ENCODE measurements at regions not wholly inside any gene's neighbourhood (a gene's known extent, or its start where the extent isn't known, plus 50 kb on each side); places are given as distances from the start of the nearest gene placed in this dataset.

DNA sequence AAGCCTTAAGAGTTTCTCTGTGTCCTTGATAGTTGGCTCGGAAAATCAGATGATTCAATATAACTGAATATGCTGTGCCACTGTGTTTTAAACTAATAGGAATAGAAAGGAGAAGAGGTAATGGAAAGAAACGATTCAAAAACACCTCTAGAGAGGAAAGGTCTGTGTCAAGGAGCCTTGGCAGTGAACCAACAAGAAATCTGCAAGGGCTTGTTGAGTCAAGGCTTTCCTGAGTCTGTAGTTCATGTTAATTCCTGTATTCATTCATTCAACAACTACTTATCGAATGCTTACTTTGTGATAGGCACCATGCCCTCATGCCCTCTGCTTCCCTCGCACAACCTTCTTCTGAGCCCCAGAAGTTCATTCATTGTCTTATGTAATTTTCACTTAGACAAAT, 336.0 kb downstream of the PDHA2 start:
- no peaks in the 10 kb centered on the region for H3K9me3 ChIP-seq (replicated peaks in 1 of 11)
- H3K4me2 ChIP-seq = no peak overlapping the region
- TF ChIP-seq Cebpa-rat (IDR thresholded peaks at IDR 0.05) = no peak
- no peak overlapping the region for H3K4me3 ChIP-seq
- H3K27me3 ChIP-seq = no peaks in the 10 kb centered on the region
- H3K36me3 ChIP-seq = no peaks in the 10 kb centered on the region
- H3K9ac ChIP-seq = no peak overlapping the region
- no peaks in the 10 kb centered on the region for H4K20me1 ChIP-seq
- no peak overlapping the region for H3K27ac ChIP-seq
- H3K4me1 ChIP-seq = no peaks in the 10 kb centered on the region

DNA sequence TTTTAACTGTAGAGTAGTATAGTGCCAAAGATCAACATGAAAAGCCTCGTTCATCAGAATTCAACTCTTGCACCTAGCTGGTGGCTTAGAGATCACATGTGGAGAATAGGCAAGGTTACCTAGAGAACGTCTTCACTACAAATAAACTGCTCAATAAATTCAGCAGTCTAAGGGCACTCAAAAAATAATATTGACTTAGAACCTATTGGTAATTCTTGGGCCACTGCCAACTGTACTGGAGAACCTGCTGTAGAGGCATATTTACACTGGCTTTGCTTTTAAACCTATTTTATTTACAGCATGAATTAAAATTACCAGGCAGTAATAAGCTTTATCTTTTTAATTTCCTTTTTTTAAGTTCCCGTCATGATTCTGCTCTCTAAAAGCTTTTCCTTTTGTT, 343.7 kb downstream of the PDHA2 start:
- H3K9ac ChIP-seq = no peak overlapping the region
- H3K4me3 ChIP-seq = no peak overlapping the region
- H4K20me1 ChIP-seq = no peaks in the 10 kb centered on the region
- no peak overlapping the region for H3K4me2 ChIP-seq
- H3K9me3 ChIP-seq (replicated peaks in 1 of 11) = no peaks in the 10 kb centered on the region
- no peaks in the 10 kb centered on the region for H3K36me3 ChIP-seq
- no peak overlapping the region for H3K27ac ChIP-seq
- no peaks in the 10 kb centered on the region for H3K27me3 ChIP-seq
- no peak for TF ChIP-seq Cebpa-rat (IDR thresholded peaks at IDR 0.05)
- H3K4me1 ChIP-seq = no peaks in the 10 kb centered on the region

DNA sequence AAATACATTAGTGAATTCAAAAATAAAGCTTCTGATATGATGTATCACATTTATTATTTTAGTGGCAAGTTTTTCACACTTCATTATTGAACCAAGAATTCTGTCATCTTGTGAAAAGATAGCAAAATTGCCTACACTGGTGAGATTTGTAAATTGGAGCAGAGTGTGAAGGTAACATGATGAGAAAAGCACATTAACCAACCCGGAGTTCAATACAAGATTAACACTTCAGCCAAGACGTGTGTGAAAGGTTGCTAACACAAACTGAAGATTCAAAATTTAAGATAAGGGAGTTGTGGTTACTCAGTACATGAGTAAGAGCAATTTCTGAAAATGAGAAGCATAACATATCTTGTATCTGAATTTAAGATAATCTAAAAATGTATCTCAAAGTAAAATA, 346.7 kb downstream of the PDHA2 start:
- H3K4me1 ChIP-seq = no peaks in the 10 kb centered on the region
- no peak overlapping the region for H3K4me3 ChIP-seq
- H3K36me3 ChIP-seq = no peaks in the 10 kb centered on the region
- TF ChIP-seq Cebpa-rat (IDR thresholded peaks at IDR 0.05) = no peak
- H3K4me2 ChIP-seq = no peak overlapping the region
- no peaks in the 10 kb centered on the region for H4K20me1 ChIP-seq
- no peaks in the 10 kb centered on the region for H3K27me3 ChIP-seq
- no peaks in the 10 kb centered on the region for H3K9me3 ChIP-seq (replicated peaks in 1 of 11)
- H3K9ac ChIP-seq = no peak overlapping the region
- H3K27ac ChIP-seq = no peak overlapping the region

DNA sequence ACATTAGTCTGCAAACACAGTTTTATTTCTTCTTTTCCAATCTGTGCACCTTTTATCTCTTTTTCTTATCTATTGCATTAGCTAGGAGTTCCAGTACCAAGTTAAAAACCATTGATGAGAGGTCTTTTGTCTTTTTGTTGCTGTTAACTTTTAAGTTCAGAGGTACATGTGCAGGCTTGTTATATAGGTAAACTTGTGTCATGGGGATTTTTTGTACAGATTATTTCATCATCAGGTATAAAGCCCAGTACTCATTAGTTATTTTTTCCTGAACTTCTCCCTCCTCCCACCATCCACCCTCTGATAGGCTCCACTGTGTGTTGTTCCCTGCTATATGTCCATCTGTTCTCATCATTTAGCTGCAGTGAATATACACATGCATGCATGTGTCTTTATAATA, 349.9 kb downstream of the PDHA2 start:
- Histone ChIP-seq H3K4me3 (no peak overlapping the region), H3K36me3 (no peaks in the 10 kb centered on the region)
- TF ChIP-seq Cebpa-rat (IDR thresholded peaks at IDR 0.05) = no peak

DNA sequence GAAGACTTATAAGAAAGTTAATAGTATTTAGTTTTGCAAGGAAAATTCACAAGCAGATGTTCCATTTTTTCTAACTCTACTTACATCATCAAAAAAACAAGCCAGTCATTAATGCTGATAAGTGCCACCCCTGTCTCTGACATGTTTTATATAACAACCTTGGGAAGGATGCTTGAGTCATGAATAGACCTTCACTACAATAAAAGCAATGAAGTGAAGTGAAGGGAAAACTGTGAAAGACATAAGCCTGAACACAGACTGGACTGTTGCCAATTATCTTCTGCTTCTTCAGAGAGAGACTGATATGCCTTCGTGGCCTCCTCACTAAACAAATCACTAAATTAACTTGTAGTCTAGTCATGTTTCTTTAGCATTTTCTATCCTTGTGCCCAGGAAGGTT, 353.2 kb downstream of the PDHA2 start:
- Histone ChIP-seq H3K4me3 (no peak overlapping the region), H3K27me3 (no peaks in the 10 kb centered on the region), H4K20me1 (no peaks in the 10 kb centered on the region), H3K9ac (no peak overlapping the region), H3K36me3 (no peaks in the 10 kb centered on the region), H3K4me2 (no peak overlapping the region), H3K4me1 (no peaks in the 10 kb centered on the region), H3K27ac (no peak overlapping the region), H3K9me3 (replicated peaks in 1 of 11) (no peaks in the 10 kb centered on the region)
- no peak for TF ChIP-seq Cebpa-rat (IDR thresholded peaks at IDR 0.05)

More for the DNA sequence above, 349.9 kb downstream of the PDHA2 start:
- no peaks in the 10 kb centered on the region for H3K9me3 ChIP-seq (replicated peaks in 1 of 11)
- no peaks in the 10 kb centered on the region for H3K27me3 ChIP-seq
- no peak overlapping the region for H3K9ac ChIP-seq
- H3K4me1 ChIP-seq = no peaks in the 10 kb centered on the region
- no peaks in the 10 kb centered on the region for H4K20me1 ChIP-seq
- no peak overlapping the region for H3K4me2 ChIP-seq
- no peak overlapping the region for H3K27ac ChIP-seq

DNA sequence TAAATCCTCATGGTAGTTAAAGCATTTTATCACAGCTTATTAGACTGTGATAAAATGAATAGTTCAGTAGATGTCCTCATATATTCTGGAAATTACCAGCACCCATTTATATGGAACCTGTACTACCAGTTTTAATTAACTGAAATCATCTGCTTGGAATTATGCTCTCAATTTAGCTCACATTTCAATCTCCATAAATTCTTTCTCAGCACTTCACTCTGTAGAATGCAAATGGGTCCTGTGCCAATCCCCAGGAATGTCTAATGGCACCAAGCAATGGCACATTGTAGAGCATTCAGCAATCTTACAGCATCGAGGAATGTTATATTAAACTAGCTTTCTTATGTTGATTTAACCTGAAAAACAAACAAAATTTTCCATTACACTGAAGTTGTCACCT, 355.1 kb downstream of the PDHA2 start:
- H3K27me3 ChIP-seq = no peaks in the 10 kb centered on the region
- no peaks in the 10 kb centered on the region for H3K4me1 ChIP-seq
- H3K36me3 ChIP-seq = no peaks in the 10 kb centered on the region
- H4K20me1 ChIP-seq = no peaks in the 10 kb centered on the region
- H3K4me2 ChIP-seq = no peak overlapping the region
- H3K9ac ChIP-seq = no peak overlapping the region
- H3K9me3 ChIP-seq (replicated peaks in 1 of 11) = no peaks in the 10 kb centered on the region
- H3K4me3 ChIP-seq = no peak overlapping the region
- TF ChIP-seq Cebpa-rat (IDR thresholded peaks at IDR 0.05) = no peak
- no peak overlapping the region for H3K27ac ChIP-seq

DNA sequence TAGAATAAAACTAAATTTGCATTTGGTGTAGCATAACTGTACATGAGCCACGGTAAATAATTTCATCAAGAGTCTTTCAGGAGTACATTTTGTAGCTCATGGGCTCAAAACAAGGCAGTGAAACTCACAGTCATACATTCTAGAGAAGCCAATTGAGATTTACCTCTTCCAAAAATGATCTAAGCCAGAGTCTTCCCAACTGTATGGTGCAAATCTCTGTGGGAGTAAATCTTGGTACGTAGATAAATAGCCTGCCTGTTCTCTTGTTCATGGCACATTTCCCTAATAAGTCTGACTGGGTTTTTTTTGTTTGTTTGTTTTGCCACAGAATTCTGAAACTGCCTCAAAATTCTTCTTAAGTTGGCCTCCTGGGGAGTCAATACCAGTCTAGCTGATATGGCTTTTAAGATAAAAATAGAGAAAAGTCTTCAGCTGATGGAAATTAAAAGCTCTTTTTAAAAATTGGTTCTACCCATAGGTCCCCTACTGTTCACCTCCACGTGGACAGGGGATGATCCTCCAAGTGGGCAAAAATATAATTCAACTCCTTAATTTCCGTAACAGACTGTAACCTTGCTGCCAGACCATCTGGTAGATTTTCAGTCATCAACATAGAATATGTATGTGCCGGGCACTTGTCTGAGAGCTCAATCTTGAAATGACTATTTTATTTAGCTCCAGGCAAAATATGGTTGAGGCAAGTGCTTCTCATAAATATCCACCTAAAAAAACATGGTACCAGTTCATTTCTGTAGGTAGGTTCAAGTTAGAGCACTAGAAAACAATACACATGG, 365.4 kb downstream of the PDHA2 start:
- no peaks in the 10 kb centered on the region for H3K36me3 ChIP-seq
- H3K4me3 ChIP-seq = no peak overlapping the region
- H4K20me1 ChIP-seq = no peaks in the 10 kb centered on the region
- H3K27ac ChIP-seq = no peak overlapping the region
- no peak overlapping the region for H3K4me2 ChIP-seq
- no peak for TF ChIP-seq Cebpa-rat (IDR thresholded peaks at IDR 0.05)
- H3K9me3 ChIP-seq (replicated peaks in 1 of 11) = no peaks in the 10 kb centered on the region
- H3K9ac ChIP-seq = no peak overlapping the region
- H3K4me1 ChIP-seq = no peaks in the 10 kb centered on the region
- H3K27me3 ChIP-seq = no peaks in the 10 kb centered on the region

DNA sequence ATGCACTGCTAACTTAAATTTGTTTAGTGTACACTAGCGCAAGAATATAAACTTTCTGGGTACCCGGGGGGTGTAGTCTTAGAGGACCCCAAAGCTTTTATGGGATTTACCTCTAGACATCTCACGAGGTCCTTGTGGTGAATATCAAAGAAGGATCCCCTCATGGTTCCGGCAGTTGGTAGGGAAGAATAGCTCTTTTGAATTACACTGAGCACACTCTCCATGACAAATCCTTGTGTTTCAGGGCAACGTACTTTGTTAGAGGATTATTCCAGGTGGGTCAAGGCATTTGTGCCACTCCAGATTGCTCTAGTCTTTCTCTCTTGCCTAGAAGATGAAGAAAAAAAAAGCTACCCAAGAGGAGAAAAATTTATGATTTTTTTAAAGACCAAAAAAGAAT, 387.6 kb downstream of the PDHA2 start:
- no peak overlapping the region for H3K9ac ChIP-seq
- H3K9me3 ChIP-seq (replicated peaks in 1 of 11) = no peaks in the 10 kb centered on the region
- no peaks in the 10 kb centered on the region for H3K4me1 ChIP-seq
- no peaks in the 10 kb centered on the region for H3K36me3 ChIP-seq
- no peak overlapping the region for H3K4me3 ChIP-seq
- no peaks in the 10 kb centered on the region; a peak in 1 of 22 replicates for H4K20me1 ChIP-seq
- no peak overlapping the region for H3K27ac ChIP-seq
- H3K27me3 ChIP-seq = no peaks in the 10 kb centered on the region
- no peak for TF ChIP-seq Cebpa-rat (IDR thresholded peaks at IDR 0.05)
- no peak overlapping the region for H3K4me2 ChIP-seq

DNA sequence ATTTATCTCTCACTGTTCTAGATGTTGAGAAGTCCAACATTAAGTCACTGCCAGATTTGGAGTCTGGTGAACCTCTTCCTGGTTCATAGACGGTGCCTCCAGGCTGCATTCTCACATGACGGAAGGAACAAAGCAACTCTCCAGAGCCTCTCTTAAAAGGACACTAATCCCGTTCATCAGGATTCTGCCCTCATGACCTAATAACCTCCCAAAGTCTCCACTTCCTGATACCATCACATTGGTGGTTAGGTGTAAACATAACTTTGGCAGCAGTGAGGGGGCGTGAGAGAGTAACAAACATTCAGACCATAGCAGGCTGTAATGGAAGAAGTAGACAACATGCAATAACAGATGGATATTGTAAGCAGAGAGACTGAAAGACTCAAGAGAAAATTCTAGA, 388.6 kb downstream of the PDHA2 start:
- TF ChIP-seq Cebpa-rat (IDR thresholded peaks at IDR 0.05) = no peak
- Histone ChIP-seq H3K9me3 (replicated peaks in 1 of 11) (no peaks in the 10 kb centered on the region), H3K4me3 (no peak overlapping the region), H3K36me3 (no peaks in the 10 kb centered on the region), H4K20me1 (no peaks in the 10 kb centered on the region; a peak in 1 of 22 replicates), H3K27me3 (no peaks in the 10 kb centered on the region), H3K9ac (no peak overlapping the region), H3K27ac (no peak overlapping the region), H3K4me2 (no peak overlapping the region), H3K4me1 (no peaks in the 10 kb centered on the region)

DNA sequence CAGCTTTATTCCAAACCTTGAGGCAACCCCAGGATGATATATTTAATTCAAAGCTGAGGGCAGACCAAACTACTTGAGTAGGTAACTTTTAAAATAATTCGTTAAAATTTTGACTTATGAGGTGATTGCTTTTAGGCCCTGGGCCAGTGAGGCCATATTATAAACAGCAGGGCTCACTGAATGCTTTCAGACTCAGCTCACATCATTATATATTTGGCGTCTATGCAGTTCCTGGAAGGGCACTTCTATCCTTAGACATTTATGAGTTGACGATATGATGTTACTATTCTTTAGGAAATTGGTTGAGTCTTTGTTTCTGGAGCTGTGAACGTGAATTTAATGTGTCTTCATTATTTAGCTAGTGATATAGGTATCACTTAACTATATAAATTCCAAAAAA, 400.1 kb downstream of the PDHA2 start:
- no peak overlapping the region for H3K4me2 ChIP-seq
- H4K20me1 ChIP-seq = no peaks in the 10 kb centered on the region
- no peak overlapping the region for H3K27ac ChIP-seq

More for the DNA sequence above, 400.1 kb downstream of the PDHA2 start:
- Histone ChIP-seq H3K4me1 (no peaks in the 10 kb centered on the region), H3K4me3 (no peak overlapping the region), H3K9me3 (replicated peaks in 1 of 11) (peaks cover 0 to 9% (median 0%) of the 10 kb centered on the region in 11 experiments; a peak in 4 of 22 replicates), H3K9ac (no peak overlapping the region), H3K27me3 (no peaks in the 10 kb centered on the region), H3K36me3 (no peaks in the 10 kb centered on the region)
- no peak for TF ChIP-seq Cebpa-rat (IDR thresholded peaks at IDR 0.05)

All from BLaER1 treated with 17β-estradiol and CSF1 and Interleukin-3, amounts not matched to agents 10 nM and 100 nM (cell line).